ENCODE measurements at regions not wholly inside any gene's neighbourhood (a gene's known extent, or its start where the extent isn't known, plus 50 kb on each side); places are given as distances from the start of the nearest gene placed in this dataset.

GRCh38 chr11:96697466-96697865 lies 307.7 kb downstream of the JRKL start:
- no peak for FAIRE-seq
- H4K20me1 ChIP-seq (ENCODE audit: control insufficient read depth, extremely low read depth, insufficient read depth, low read length): no peaks in the 10 kb centered on the region
- no peak overlapping the region for H3K27ac ChIP-seq (ENCODE audit: control insufficient read depth, insufficient read depth, low read length)
- dilution Hi-C loops (cut with MboI; ENCODE audit: extremely low pct_ligation_motif_present, low sequenced_read_pairs): no loop called here
- no peaks in the 10 kb centered on the region for H3K9me3 ChIP-seq (ENCODE audit: control insufficient read depth, low read depth, low read length)
- H3K4me1 ChIP-seq (ENCODE audit: control insufficient read depth, extremely low read depth, insufficient read depth, low read length): no peaks in the 10 kb centered on the region
- no peak for DNase-seq (ENCODE audit: low read depth, low spot score)
- no peak overlapping the region for H2AFZ ChIP-seq (ENCODE audit: control insufficient read depth, low read length)
- H3K79me2 ChIP-seq (ENCODE audit: control insufficient read depth, insufficient read depth, low read length): no peaks in the 10 kb centered on the region
- H3K9ac ChIP-seq (ENCODE audit: control insufficient read depth, extremely low read depth, insufficient read depth, low read length): no peak overlapping the region
- H3K9me1 ChIP-seq (ENCODE audit: control insufficient read depth, extremely low read depth, insufficient read depth, low read length): no peaks in the 10 kb centered on the region
- no peak overlapping the region for H3K4me2 ChIP-seq (ENCODE audit: control insufficient read depth, extremely low read depth, insufficient read depth, low read depth, low read length)
- no peaks in the 10 kb centered on the region for H3K36me3 ChIP-seq (ENCODE audit: control insufficient read depth in 2 of 2, extremely low read depth in 1 of 2, insufficient read depth in 2 of 2, low read length in 2 of 2)
- TF ChIP-seq EZH2 (IDR thresholded peaks at IDR 0.05; ENCODE audit: low read length) (no peak), CTCF (optimal IDR thresholded peaks at IDR 0.05 in 1 of 3, IDR thresholded peaks at IDR 0.05 in 1 of 3, conservative IDR thresholded peaks at IDR 0.05 in 1 of 3; ENCODE audit: extremely low read depth in 1 of 3, insufficient read depth in 2 of 3, low read length in 3 of 3) (no peak)
- H3K27me3 ChIP-seq (ENCODE audit: control insufficient read depth, extremely low read depth, insufficient read depth, low read length): no peaks in the 10 kb centered on the region
- no peak overlapping the region for H3K4me3 ChIP-seq (ENCODE audit: control insufficient read depth in 2 of 3, extremely low read depth in 1 of 3, insufficient read depth in 2 of 3, low read depth in 1 of 3, low read length in 3 of 3)

- TF ChIP-seq CTCF (optimal IDR thresholded peaks at IDR 0.05 in 1 of 3, IDR thresholded peaks at IDR 0.05 in 1 of 3, conservative IDR thresholded peaks at IDR 0.05 in 1 of 3; ENCODE audit: extremely low read depth in 1 of 3, insufficient read depth in 2 of 3, low read length in 3 of 3) (no peak), EZH2 (IDR thresholded peaks at IDR 0.05; ENCODE audit: low read length) (no peak)
- dilution Hi-C loops (cut with MboI; ENCODE audit: extremely low pct_ligation_motif_present, low sequenced_read_pairs): no loop called here
- Histone ChIP-seq H3K9me1 (ENCODE audit: control insufficient read depth, extremely low read depth, insufficient read depth, low read length) (no peaks in the 10 kb centered on the region), H4K20me1 (ENCODE audit: control insufficient read depth, extremely low read depth, insufficient read depth, low read length) (no peaks in the 10 kb centered on the region), H3K9me3 (ENCODE audit: control insufficient read depth, low read depth, low read length) (no peaks in the 10 kb centered on the region), H3K4me2 (ENCODE audit: control insufficient read depth, extremely low read depth, insufficient read depth, low read depth, low read length) (no peak overlapping the region), H3K36me3 (ENCODE audit: control insufficient read depth in 2 of 2, extremely low read depth in 1 of 2, insufficient read depth in 2 of 2, low read length in 2 of 2) (no peaks in the 10 kb centered on the region), H3K4me1 (ENCODE audit: control insufficient read depth, extremely low read depth, insufficient read depth, low read length) (no peaks in the 10 kb centered on the region), H3K27me3 (ENCODE audit: control insufficient read depth, extremely low read depth, insufficient read depth, low read length) (no peaks in the 10 kb centered on the region), H3K4me3 (ENCODE audit: control insufficient read depth in 2 of 3, extremely low read depth in 1 of 3, insufficient read depth in 2 of 3, low read depth in 1 of 3, low read length in 3 of 3) (no peak overlapping the region), H3K79me2 (ENCODE audit: control insufficient read depth, insufficient read depth, low read length) (no peaks in the 10 kb centered on the region), H3K9ac (ENCODE audit: control insufficient read depth, extremely low read depth, insufficient read depth, low read length) (no peak overlapping the region), H3K27ac (ENCODE audit: control insufficient read depth, insufficient read depth, low read length) (no peak overlapping the region), H2AFZ (ENCODE audit: control insufficient read depth, low read length) (no peak overlapping the region)
- FAIRE-seq: no peak
- no peak for DNase-seq (ENCODE audit: low read depth, low spot score)
These were observed 315.0 kb downstream of the JRKL start for GRCh38 chr11:96704847-96705246.
